C4-2B (cell line): ENCODE measurements at regions not wholly inside any gene's neighbourhood (a gene's known extent, or its start where the extent isn't known, plus 50 kb on each side); places are given as distances from the start of the nearest gene placed in this dataset.

Experiments
- ZFX ChIP-seq: fragments of 450-650 bp; IDR thresholded peaks from 2 replicates; pipeline ENCODE4 v1.6.1; 2017
- TF ChIP-seq, protein P1 (sequence below): fragments of 450-650 bp; conservative IDR thresholded peaks from 2 replicates; pipeline ENCODE4 v1.5.1; 2017; ENCODE audit warnings: mild to moderate bottlenecking

DNA sequence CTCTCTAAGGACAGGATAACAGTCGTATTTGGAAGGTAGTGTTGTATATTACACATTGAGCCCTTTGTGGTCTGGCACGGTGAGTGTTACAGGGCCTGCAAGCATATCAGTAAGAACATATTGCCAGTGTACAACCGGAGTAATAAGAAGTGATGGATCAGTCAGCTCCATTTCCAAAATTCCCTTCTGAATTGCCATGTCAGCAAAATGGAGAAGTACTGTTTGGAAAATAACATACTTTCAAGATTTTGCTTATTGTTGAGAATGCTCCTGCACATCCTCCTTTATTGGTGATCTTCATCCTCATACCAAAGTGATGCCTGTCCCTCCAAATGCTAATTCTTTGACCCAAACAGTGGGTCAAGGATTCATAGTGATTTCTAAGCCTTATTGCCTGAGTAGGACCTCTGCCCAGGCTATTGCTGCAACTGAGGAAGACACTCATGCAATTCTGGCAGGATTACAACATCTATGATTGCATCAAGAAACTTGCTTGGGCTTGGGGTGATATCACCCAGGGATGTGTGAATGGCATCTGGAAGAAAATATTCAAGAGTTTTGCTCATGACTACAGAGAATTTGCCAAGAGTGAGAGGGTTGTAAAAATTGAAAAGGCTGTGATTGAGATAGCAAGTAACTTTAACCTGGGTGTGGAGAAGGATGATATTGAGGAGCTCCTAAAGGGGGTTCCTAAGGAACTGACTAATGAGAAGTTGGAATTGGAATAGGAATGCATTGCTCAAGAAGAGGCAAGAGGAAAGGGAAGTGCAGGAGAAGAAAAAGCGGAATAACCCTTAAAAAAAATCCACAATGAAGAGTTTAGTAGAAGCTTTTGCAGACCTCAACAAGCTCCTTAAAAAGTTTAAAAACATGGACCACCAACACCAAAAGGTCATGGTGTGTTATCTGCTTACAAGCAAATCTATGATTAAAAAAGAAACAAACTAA, 452.2 kb upstream of the SORCS1 start:
- TF ChIP-seq, protein P1, sequence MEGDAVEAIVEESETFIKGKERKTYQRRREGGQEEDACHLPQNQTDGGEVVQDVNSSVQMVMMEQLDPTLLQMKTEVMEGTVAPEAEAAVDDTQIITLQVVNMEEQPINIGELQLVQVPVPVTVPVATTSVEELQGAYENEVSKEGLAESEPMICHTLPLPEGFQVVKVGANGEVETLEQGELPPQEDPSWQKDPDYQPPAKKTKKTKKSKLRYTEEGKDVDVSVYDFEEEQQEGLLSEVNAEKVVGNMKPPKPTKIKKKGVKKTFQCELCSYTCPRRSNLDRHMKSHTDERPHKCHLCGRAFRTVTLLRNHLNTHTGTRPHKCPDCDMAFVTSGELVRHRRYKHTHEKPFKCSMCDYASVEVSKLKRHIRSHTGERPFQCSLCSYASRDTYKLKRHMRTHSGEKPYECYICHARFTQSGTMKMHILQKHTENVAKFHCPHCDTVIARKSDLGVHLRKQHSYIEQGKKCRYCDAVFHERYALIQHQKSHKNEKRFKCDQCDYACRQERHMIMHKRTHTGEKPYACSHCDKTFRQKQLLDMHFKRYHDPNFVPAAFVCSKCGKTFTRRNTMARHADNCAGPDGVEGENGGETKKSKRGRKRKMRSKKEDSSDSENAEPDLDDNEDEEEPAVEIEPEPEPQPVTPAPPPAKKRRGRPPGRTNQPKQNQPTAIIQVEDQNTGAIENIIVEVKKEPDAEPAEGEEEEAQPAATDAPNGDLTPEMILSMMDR: no peak
- TF ChIP-seq ZFX: no peak
